ENCODE measurements at regions not wholly inside any gene's neighbourhood (a gene's known extent, or its start where the extent isn't known, plus 50 kb on each side); places are given as distances from the start of the nearest gene placed in this dataset.

DNA sequence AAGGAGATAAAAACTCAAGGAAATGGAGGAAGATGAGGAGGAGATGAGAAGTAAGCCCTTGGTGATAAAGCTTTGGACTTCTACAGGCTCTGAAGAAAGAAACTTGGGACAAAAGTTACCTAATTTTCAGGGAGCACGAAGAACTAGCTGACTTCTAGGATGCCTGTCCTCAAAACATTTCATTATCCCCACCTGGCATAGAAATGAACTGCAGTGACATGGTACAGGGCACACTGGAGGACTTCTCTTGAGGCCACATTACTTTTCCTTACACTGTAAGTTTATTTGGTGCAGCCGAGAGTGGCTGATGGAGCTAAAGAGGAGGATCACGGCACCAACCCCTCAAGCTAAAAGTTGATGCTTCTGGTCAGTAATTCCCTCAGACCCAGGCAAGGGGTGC lies 269.5 kb upstream of the MSX2 start:
- DNase-seq (ENCODE audit: low read depth in 2 of 2): no peak
- TF ChIP-seq EZH2 (IDR thresholded peaks at IDR 0.05; ENCODE audit: low read length, missing control alignments): no peak
- TF ChIP-seq, protein P1, sequence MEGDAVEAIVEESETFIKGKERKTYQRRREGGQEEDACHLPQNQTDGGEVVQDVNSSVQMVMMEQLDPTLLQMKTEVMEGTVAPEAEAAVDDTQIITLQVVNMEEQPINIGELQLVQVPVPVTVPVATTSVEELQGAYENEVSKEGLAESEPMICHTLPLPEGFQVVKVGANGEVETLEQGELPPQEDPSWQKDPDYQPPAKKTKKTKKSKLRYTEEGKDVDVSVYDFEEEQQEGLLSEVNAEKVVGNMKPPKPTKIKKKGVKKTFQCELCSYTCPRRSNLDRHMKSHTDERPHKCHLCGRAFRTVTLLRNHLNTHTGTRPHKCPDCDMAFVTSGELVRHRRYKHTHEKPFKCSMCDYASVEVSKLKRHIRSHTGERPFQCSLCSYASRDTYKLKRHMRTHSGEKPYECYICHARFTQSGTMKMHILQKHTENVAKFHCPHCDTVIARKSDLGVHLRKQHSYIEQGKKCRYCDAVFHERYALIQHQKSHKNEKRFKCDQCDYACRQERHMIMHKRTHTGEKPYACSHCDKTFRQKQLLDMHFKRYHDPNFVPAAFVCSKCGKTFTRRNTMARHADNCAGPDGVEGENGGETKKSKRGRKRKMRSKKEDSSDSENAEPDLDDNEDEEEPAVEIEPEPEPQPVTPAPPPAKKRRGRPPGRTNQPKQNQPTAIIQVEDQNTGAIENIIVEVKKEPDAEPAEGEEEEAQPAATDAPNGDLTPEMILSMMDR (conservative IDR thresholded peaks at IDR 0.05 in 1 of 2, IDR thresholded peaks at IDR 0.05 in 1 of 2; ENCODE audit: low read depth in 1 of 2, low read length in 2 of 2): no peak
- Histone ChIP-seq H3K79me2 (ENCODE audit: control insufficient read depth, insufficient read depth, low read length) (no peaks in the 10 kb centered on the region), H3K27me3 (ENCODE audit: control insufficient read depth, insufficient read depth, low read length) (no peaks in the 10 kb centered on the region), H3K27ac (ENCODE audit: insufficient read depth, low read length) (no peak overlapping the region), H2AFZ (ENCODE audit: low read length) (no peak overlapping the region), H4K20me1 (ENCODE audit: control insufficient read depth, extremely low read depth, insufficient read depth, low read length) (no peaks in the 10 kb centered on the region), H3K36me3 (ENCODE audit: control insufficient read depth, insufficient read depth, low read length) (no peaks in the 10 kb centered on the region), H3K4me1 (ENCODE audit: control insufficient read depth, extremely low read depth, insufficient read depth, low read length) (no peaks in the 10 kb centered on the region), H3K4me2 (ENCODE audit: extremely low read depth, insufficient read depth, low read length) (no peak overlapping the region), H3K4me3 (replicated peaks in 1 of 4; ENCODE audit: control extremely low read depth in 1 of 4, insufficient read depth in 1 of 4, low read depth in 3 of 4, low read length in 4 of 4) (no peak overlapping the region), H3K9ac (ENCODE audit: insufficient read depth, low read length) (no peak overlapping the region), H3K9me3 (ENCODE audit: control insufficient read depth, insufficient read depth, low read depth, low read length) (no peaks in the 10 kb centered on the region)

DNA sequence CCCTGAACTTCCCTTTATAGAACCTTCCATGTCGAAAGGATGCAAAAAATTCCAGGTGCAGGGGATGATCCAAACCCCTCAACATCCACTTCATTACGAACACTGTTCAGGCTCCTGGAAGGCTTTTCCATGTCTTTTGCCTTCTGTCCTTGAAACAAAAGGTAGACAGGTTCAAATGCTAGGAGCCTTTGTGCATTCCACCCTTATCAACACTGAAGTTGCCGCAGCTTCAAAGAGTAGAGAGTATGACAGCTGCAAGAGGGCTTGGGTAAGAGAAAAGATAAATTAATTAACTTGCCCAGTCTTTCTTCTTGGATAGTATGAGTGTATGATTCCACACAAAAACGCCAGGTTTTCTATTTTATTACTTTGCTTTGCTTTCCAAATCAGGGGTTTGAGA lies 269.1 kb upstream of the MSX2 start:
- no peak for DNase-seq (ENCODE audit: low read depth in 2 of 2)
- Histone ChIP-seq H3K9ac (ENCODE audit: insufficient read depth, low read length) (no peak overlapping the region), H3K9me3 (ENCODE audit: control insufficient read depth, insufficient read depth, low read depth, low read length) (no peaks in the 10 kb centered on the region), H2AFZ (ENCODE audit: low read length) (no peak overlapping the region), H3K4me1 (ENCODE audit: control insufficient read depth, extremely low read depth, insufficient read depth, low read length) (no peaks in the 10 kb centered on the region), H3K79me2 (ENCODE audit: control insufficient read depth, insufficient read depth, low read length) (no peaks in the 10 kb centered on the region), H4K20me1 (ENCODE audit: control insufficient read depth, extremely low read depth, insufficient read depth, low read length) (no peaks in the 10 kb centered on the region), H3K27ac (ENCODE audit: insufficient read depth, low read length) (no peak overlapping the region), H3K27me3 (ENCODE audit: control insufficient read depth, insufficient read depth, low read length) (no peaks in the 10 kb centered on the region), H3K4me2 (ENCODE audit: extremely low read depth, insufficient read depth, low read length) (no peak overlapping the region), H3K4me3 (replicated peaks in 1 of 4; ENCODE audit: control extremely low read depth in 1 of 4, insufficient read depth in 1 of 4, low read depth in 3 of 4, low read length in 4 of 4) (no peak overlapping the region), H3K36me3 (ENCODE audit: control insufficient read depth, insufficient read depth, low read length) (no peaks in the 10 kb centered on the region)
- no peak for TF ChIP-seq EZH2 (IDR thresholded peaks at IDR 0.05; ENCODE audit: low read length, missing control alignments)
- TF ChIP-seq, protein P1 (conservative IDR thresholded peaks at IDR 0.05 in 1 of 2, IDR thresholded peaks at IDR 0.05 in 1 of 2; ENCODE audit: low read depth in 1 of 2, low read length in 2 of 2): no peak

DNA sequence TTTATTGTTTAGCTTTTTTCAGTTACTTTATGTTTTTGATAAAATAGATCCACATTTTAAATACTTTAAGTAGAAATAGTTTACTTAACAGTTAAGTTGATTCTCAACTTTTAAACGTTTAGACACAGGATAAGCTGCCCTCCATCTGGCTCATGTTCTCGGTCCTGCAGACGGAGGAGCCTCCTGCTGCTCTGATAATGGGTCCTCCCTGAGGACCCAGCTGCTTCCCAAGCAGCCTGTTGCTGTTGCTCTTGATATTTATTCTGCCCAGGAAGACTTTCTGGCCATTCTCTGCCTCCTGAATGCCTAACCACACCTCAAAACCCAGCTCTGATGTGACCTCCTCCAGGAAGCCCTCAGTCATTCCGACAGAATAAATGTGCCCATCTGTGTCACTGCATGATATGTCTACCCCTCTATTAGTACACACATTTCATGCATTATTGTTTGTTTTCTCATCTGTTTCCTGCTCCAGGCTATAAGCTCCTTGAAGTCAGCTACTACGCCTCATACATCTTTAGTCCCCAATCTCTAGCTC lies 267.2 kb upstream of the MSX2 start:
- no peak overlapping the region for H3K4me3 ChIP-seq (replicated peaks in 1 of 4; ENCODE audit: control extremely low read depth in 1 of 4, insufficient read depth in 1 of 4, low read depth in 3 of 4, low read length in 4 of 4)
- no peak overlapping the region for H3K27ac ChIP-seq (ENCODE audit: insufficient read depth, low read length)
- no peaks in the 10 kb centered on the region for H3K79me2 ChIP-seq (ENCODE audit: control insufficient read depth, insufficient read depth, low read length)
- H3K27me3 ChIP-seq (ENCODE audit: control insufficient read depth, insufficient read depth, low read length): no peaks in the 10 kb centered on the region
- H2AFZ ChIP-seq (ENCODE audit: low read length): no peak overlapping the region
- no peak overlapping the region for H3K4me2 ChIP-seq (ENCODE audit: extremely low read depth, insufficient read depth, low read length)
- H4K20me1 ChIP-seq (ENCODE audit: control insufficient read depth, extremely low read depth, insufficient read depth, low read length): no peaks in the 10 kb centered on the region
- no peaks in the 10 kb centered on the region for H3K36me3 ChIP-seq (ENCODE audit: control insufficient read depth, insufficient read depth, low read length)
- TF ChIP-seq, protein P1 (conservative IDR thresholded peaks at IDR 0.05 in 1 of 2, IDR thresholded peaks at IDR 0.05 in 1 of 2; ENCODE audit: low read depth in 1 of 2, low read length in 2 of 2): no peak
- no peak for TF ChIP-seq EZH2 (IDR thresholded peaks at IDR 0.05; ENCODE audit: low read length, missing control alignments)
- H3K9me3 ChIP-seq (ENCODE audit: control insufficient read depth, insufficient read depth, low read depth, low read length): no peaks in the 10 kb centered on the region
- H3K9ac ChIP-seq (ENCODE audit: insufficient read depth, low read length): no peak overlapping the region
- no peak for DNase-seq (ENCODE audit: low read depth in 2 of 2)
- no peaks in the 10 kb centered on the region for H3K4me1 ChIP-seq (ENCODE audit: control insufficient read depth, extremely low read depth, insufficient read depth, low read length)
